Thymus (tissue), 11 donors: ENCODE measurements at regions not wholly inside any gene's neighbourhood (a gene's known extent, or its start where the extent isn't known, plus 50 kb on each side); places are given as distances from the start of the nearest gene placed in this dataset.
A peak's percentile ranks its signal among the peaks of the same experiment; 100 is the strongest.

Experiments used
- DNase-seq, 9 donors: peaks; one replicate each; pipeline ENCODE4 v3.0.0-alpha.2; 2013; ENCODE audit warnings: low spot score in 9 of 9, low read depth in 6 of 9, missing footprints in 1 of 9
- H3K27ac ChIP-seq, 2 donors: one replicate each; pipeline ENCODE4 v1.5.1; 2013; ENCODE audit warnings: control low read depth in 1 of 2, low read depth in 1 of 2, low read length in 1 of 2, mild to moderate bottlenecking in 1 of 2, moderate library complexity in 1 of 2
- H3K27me3 ChIP-seq, 2 donors: one replicate each; pipeline ENCODE4 v1.5.1; 2013; ENCODE audit warnings: low read length in 1 of 2; ENCODE audit not compliant: control insufficient read depth in 2 of 2, insufficient read depth in 1 of 2
- H3K36me3 ChIP-seq, 2 donors: one replicate each; pipeline ENCODE4 v1.5.1; 2013; ENCODE audit warnings: low read length in 1 of 2, mild to moderate bottlenecking in 1 of 2, moderate library complexity in 1 of 2; ENCODE audit not compliant: control insufficient read depth in 2 of 2, insufficient read depth in 2 of 2
- H3K4me1 ChIP-seq, 2 donors: one replicate each; pipeline ENCODE4 v1.5.1; 2013; ENCODE audit warnings: low read length in 2 of 2; ENCODE audit not compliant: control insufficient read depth in 2 of 2, insufficient read depth in 2 of 2
- H3K4me3 ChIP-seq, 2 donors: one replicate each; pipeline ENCODE4 v1.5.1; 2013; ENCODE audit warnings: low read length in 2 of 2, control low read depth in 1 of 2, mild to moderate bottlenecking in 1 of 2
- H3K9me3 ChIP-seq, 2 donors: one replicate each; pipeline ENCODE4 v1.5.1; 2013; ENCODE audit warnings: low read length in 1 of 2, mild to moderate bottlenecking in 1 of 2; ENCODE audit not compliant: control insufficient read depth in 2 of 2, insufficient read depth in 1 of 2
- WGBS: extraction: QIAGEN DNeasy Blood & Tissue Kit; methylation state at CpG from one replicate; pipeline ENCODE4 v1.1.7; 2013; 5-methylcytosine and 5-hydroxymethylcytosine counted together
- donor health status: healthy.

- Histone ChIP-seq H3K4me3 (no peak overlapping the region), H3K4me1 (no peaks in the 10 kb centered on the region), H3K27ac (no peak overlapping the region), H3K27me3 (no peaks in the 10 kb centered on the region), H3K9me3 (no peaks in the 10 kb centered on the region), H3K36me3 (no peaks in the 10 kb centered on the region)
- 4% methylated on average over 3 of the region's 3 CpGs for WGBS
- DNase-seq, result no peak
Observed at GRCh38 chr12:14169281-14169680, 187.9 kb upstream of the GRIN2B start.

- DNase-seq, result no peak
- Histone ChIP-seq H3K27me3 (no peaks in the 10 kb centered on the region), H3K4me3 (no peak overlapping the region), H3K27ac (no peak overlapping the region), H3K36me3 (no peaks in the 10 kb centered on the region), H3K4me1 (no peaks in the 10 kb centered on the region), H3K9me3 (no peaks in the 10 kb centered on the region)
- 97% methylated on average over 3 of the region's 3 CpGs for WGBS
Observed at GRCh38 chr12:14171106-14171505, 189.7 kb upstream of the GRIN2B start.

GRCh38 chr12:14175206-14175605 is 190.3 kb upstream of the ATF7IP start:
- Histone ChIP-seq H3K27me3 (no peaks in the 10 kb centered on the region), H3K9me3 (no peaks in the 10 kb centered on the region), H3K36me3 (no peaks in the 10 kb centered on the region), H3K4me1 (no peaks in the 10 kb centered on the region), H3K4me3 (no peak overlapping the region), H3K27ac (no peak overlapping the region)
- 76% methylated on average over 2 of the region's 2 CpGs for WGBS
- no peak for DNase-seq

GRCh38 chr12:14185427-14186192 is 179.9 kb upstream of the ATF7IP start:
- no peak overlapping the region for H3K4me3 ChIP-seq
- WGBS, result 53% methylated on average over 8 of the region's 8 CpGs
- H3K27ac ChIP-seq, result no peak overlapping the region
- H3K9me3 ChIP-seq, result no peaks in the 10 kb centered on the region
- no peaks in the 10 kb centered on the region for H3K4me1 ChIP-seq
- H3K36me3 ChIP-seq, result no peaks in the 10 kb centered on the region
- DNase-seq, result peak in 7 of 9 donors; percentile 8 to 57 (median 17)
- no peaks in the 10 kb centered on the region for H3K27me3 ChIP-seq

GRCh38 chr12:14186193-14186502 is 179.3 kb upstream of the ATF7IP start:
- Histone ChIP-seq H3K36me3 (no peaks in the 10 kb centered on the region), H3K27ac (no peak overlapping the region), H3K4me3 (no peak overlapping the region), H3K4me1 (no peaks in the 10 kb centered on the region), H3K9me3 (no peaks in the 10 kb centered on the region), H3K27me3 (no peaks in the 10 kb centered on the region)
- no peak for DNase-seq
- 52% methylated on average over 2 of the region's 2 CpGs for WGBS

- Histone ChIP-seq H3K4me1 (no peaks in the 10 kb centered on the region), H3K4me3 (no peak overlapping the region), H3K9me3 (no peaks in the 10 kb centered on the region), H3K27ac (no peak overlapping the region), H3K27me3 (no peaks in the 10 kb centered on the region), H3K36me3 (no peaks in the 10 kb centered on the region)
- no peak for DNase-seq
- WGBS, result 97% methylated on average over 5 of the region's 5 CpGs
Observed at GRCh38 chr12:14187002-14187401, 178.5 kb upstream of the ATF7IP start.

- WGBS, result 97% methylated on average over 9 of the region's 9 CpGs
- Histone ChIP-seq H3K27me3 (no peaks in the 10 kb centered on the region), H3K9me3 (no peaks in the 10 kb centered on the region), H3K4me3 (no peak overlapping the region), H3K36me3 (no peaks in the 10 kb centered on the region), H3K4me1 (no peaks in the 10 kb centered on the region), H3K27ac (no peak overlapping the region)
- DNase-seq, result no peak
Observed at GRCh38 chr12:14187966-14188365, 177.5 kb upstream of the ATF7IP start.

- 31% methylated on average over 2 of the region's 2 CpGs for WGBS
- Histone ChIP-seq H3K36me3 (no peaks in the 10 kb centered on the region), H3K27ac (no peak overlapping the region), H3K4me3 (no peak overlapping the region), H3K9me3 (no peaks in the 10 kb centered on the region), H3K27me3 (peaks cover 0 to 2% of the 10 kb centered on the region in 2 donors), H3K4me1 (no peaks in the 10 kb centered on the region)
- DNase-seq, result no peak
Observed at GRCh38 chr12:14188744-14189143, 176.7 kb upstream of the ATF7IP start.

- no peak overlapping the region for H3K4me3 ChIP-seq
- no peaks in the 10 kb centered on the region for H3K9me3 ChIP-seq
- H3K36me3 ChIP-seq, result no peaks in the 10 kb centered on the region
- DNase-seq, result no peak
- WGBS, result 98% methylated on average over 1 of the region's 1 CpG
- H3K27ac ChIP-seq, result no peak overlapping the region
- no peaks in the 10 kb centered on the region for H3K4me1 ChIP-seq
- peaks cover 0 to 2% of the 10 kb centered on the region in 2 donors for H3K27me3 ChIP-seq
Observed at GRCh38 chr12:14190694-14191093, 174.8 kb upstream of the ATF7IP start.
